BLaER1 (cell line): ENCODE measurements at regions not wholly inside any gene's neighbourhood (a gene's known extent, or its start where the extent isn't known, plus 50 kb on each side); places are given as distances from the start of the nearest gene placed in this dataset.
A peak's percentile ranks its signal among the peaks of the same experiment; 100 is the strongest.
"Not testable (repeated sequence)": the region's sequence is repeated elsewhere in the genome, so short reads cannot be mapped to it uniquely, and the experiment has no call there.

Experiments used
- H3K27ac ChIP-seq: shearing (Covaris generic); formaldehyde crosslinking; 2 replicates; pipeline ENCODE4 v1.8.1; 2022
- H3K27me3 ChIP-seq: shearing (Covaris generic); formaldehyde crosslinking; 2 replicates; pipeline ENCODE4 v1.8.1; 2022
- H3K36me3 ChIP-seq: shearing (Covaris generic); formaldehyde crosslinking; 2 replicates; pipeline ENCODE4 v1.8.1; 2022
- H3K4me1 ChIP-seq: shearing (Covaris generic); formaldehyde crosslinking; 2 replicates; pipeline ENCODE4 v1.8.1; 2022
- H3K4me2 ChIP-seq: shearing (Covaris generic); formaldehyde crosslinking; 2 replicates; pipeline ENCODE4 v1.8.1; 2022
- H3K4me3 ChIP-seq: shearing (Covaris generic); formaldehyde crosslinking; 2 replicates; pipeline ENCODE4 v1.8.1; 2022
- H3K9ac ChIP-seq: shearing (Covaris generic); formaldehyde crosslinking; 2 replicates; pipeline ENCODE4 v1.8.1; 2022
- H3K9me3 ChIP-seq: shearing (Covaris generic); formaldehyde crosslinking; 2 replicates; pipeline ENCODE4 v1.8.1; 2022
- H4K20me1 ChIP-seq: shearing (Covaris generic); formaldehyde crosslinking; 2 replicates; pipeline ENCODE4 v1.8.1; 2022
- Cebpa-rat ChIP-seq: shearing (Covaris generic); IDR thresholded peaks from 2 replicates; pipeline ENCODE4 v1.8.1; 2022

DNA sequence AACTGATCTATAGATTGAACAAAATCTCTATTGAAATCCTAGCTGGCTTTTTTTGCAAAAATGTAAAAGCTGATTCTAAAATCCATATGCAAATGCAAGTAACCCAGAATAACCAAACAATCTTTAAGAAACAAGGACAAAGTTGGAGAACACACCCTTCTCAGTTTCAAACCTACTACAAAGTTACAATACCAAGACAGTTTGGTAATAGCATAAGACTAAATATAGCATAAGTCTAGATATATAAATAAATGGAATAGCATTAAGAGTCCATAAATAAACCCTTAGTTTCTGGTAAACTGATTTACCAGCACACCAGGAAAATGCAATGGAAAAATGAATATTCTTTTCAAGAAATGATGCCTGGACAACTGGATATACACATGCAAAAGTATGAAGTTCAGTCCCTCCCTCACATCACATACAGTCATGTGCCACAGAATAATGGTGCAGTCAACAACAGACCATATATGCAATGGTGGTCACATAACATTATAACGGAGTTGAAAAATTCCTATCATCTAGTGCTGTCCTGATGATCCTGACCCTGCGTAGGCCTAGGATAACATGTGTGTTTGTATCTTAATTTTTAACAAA lies 94.5 kb upstream of the GRIN2B start:
- TF ChIP-seq Cebpa-rat = no peak
- H3K4me2 ChIP-seq = no peak overlapping the region
- no peak overlapping the region for H3K27ac ChIP-seq
- H3K27me3 ChIP-seq = no peaks in the 10 kb centered on the region
- peaks cover 19% of the 10 kb centered on the region for H3K9me3 ChIP-seq
- H3K4me3 ChIP-seq = no peak overlapping the region
- H4K20me1 ChIP-seq = no peaks in the 10 kb centered on the region
- H3K9ac ChIP-seq = no peak overlapping the region
- no peaks in the 10 kb centered on the region for H3K4me1 ChIP-seq
- H3K36me3 ChIP-seq = no peaks in the 10 kb centered on the region

DNA sequence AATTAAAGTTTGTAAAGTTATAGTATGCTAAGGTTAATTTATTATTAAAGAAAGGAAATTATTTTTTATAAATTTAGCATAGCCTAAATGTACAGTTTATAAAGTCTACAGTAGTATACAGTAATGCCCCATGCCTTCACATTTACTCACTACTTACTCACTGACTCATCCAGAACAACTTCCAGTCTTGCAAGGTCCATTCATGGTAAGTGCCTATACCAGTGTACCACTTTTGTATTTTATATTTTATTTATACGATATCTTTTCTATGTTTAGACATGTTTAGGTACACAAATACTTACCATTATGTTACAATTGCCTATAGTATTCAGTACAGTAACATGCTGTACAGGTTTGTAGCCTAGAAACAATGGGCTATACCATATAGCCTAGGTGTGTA lies 95.1 kb upstream of the GRIN2B start:
- no peak overlapping the region for H3K27ac ChIP-seq
- no peak overlapping the region for H3K4me3 ChIP-seq
- no peaks in the 10 kb centered on the region for H3K4me1 ChIP-seq
- no peak overlapping the region for H3K4me2 ChIP-seq
- TF ChIP-seq Cebpa-rat = no peak
- no peaks in the 10 kb centered on the region for H3K36me3 ChIP-seq
- peaks cover 19% of the 10 kb centered on the region for H3K9me3 ChIP-seq
- no peaks in the 10 kb centered on the region for H4K20me1 ChIP-seq
- no peaks in the 10 kb centered on the region for H3K27me3 ChIP-seq
- no peak overlapping the region for H3K9ac ChIP-seq

DNA sequence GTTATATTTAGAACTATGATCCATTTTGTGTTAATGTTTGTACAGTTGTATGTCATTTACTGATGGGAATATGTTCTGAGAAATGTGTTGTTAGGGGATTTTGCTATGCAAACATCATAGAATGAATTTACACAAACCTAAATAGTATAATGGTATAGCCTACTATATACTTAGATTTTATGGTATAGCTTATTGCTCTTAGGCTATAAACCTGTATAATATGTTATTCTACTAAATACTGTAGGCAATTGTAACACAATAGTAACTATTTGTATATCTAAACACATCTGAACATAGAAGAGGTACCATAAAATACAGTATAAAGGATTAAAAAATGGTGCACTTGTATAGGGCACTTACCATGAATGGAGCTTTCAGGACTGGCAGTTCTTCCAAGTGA lies 105.4 kb upstream of the GRIN2B start:
- Histone ChIP-seq H3K4me1 (no peaks in the 10 kb centered on the region), H3K27me3 (no peaks in the 10 kb centered on the region), H3K27ac (no peak overlapping the region)

DNA sequence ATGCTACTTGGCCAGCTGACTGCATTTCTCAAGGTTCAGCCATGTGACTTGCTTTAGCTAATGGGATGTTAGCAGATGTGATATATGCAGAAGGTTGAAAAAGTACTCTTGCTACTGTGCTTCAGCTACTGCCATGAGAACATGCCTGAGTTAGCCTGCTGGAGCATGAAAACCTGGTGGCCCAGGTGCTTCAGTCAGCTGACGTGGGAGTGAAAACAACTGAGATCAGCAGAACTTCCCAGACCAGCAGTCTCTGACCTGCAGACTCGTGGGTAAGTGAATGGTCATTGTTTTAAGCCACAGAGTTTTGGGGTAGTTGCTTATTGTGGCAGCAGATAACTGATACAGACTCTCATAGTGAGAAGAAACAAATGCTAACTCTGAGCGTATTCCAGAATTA lies 118.6 kb upstream of the GRIN2B start:
- no peak for TF ChIP-seq Cebpa-rat
- Histone ChIP-seq H4K20me1 (no peaks in the 10 kb centered on the region), H3K9ac (no peak overlapping the region), H3K4me1 (peaks cover 10% of the 10 kb centered on the region; the same call in 1 of the 2 replicates), H3K4me3 (no peak overlapping the region), H3K36me3 (no peaks in the 10 kb centered on the region), H3K4me2 (no peak overlapping the region), H3K9me3 (peaks cover 29% of the 10 kb centered on the region), H3K27me3 (no peaks in the 10 kb centered on the region), H3K27ac (no peak overlapping the region)

More for the DNA sequence above, 105.4 kb upstream of the GRIN2B start:
- no peak overlapping the region for H3K4me3 ChIP-seq
- no peaks in the 10 kb centered on the region for H4K20me1 ChIP-seq
- no peak overlapping the region for H3K4me2 ChIP-seq
- no peaks in the 10 kb centered on the region for H3K36me3 ChIP-seq
- H3K9me3 ChIP-seq = no peaks in the 10 kb centered on the region; the same call in 1 of the 2 replicates
- no peak for TF ChIP-seq Cebpa-rat
- no peak overlapping the region for H3K9ac ChIP-seq

DNA sequence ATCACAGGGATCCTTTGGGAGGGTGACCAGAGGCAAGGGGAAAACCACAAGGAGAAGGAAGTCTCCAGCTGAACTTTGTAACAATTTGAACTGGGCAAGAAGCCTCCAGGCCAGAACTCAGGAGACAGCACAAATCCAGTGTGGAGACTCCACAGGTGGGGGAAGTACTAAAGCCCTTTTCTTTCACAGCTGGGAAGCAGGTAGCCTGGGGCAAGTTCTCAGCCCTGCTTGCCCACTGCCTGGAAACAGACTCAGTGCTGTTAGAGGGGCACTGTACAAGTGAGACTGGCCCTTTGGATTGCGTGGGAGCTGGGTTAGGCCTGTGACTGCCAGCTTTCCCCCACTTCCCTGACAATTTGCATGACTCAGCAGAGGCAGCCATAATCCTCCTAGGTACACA lies 120.2 kb upstream of the GRIN2B start:
- not testable (repeated sequence) for H3K27ac ChIP-seq, H3K27me3 ChIP-seq, H3K4me3 ChIP-seq, H3K36me3 ChIP-seq, H4K20me1 ChIP-seq, H3K4me1 ChIP-seq, H3K9ac ChIP-seq
- peak overlapping the region; percentile 37; the same call in 1 of the 2 replicates for H3K4me2 ChIP-seq
- peaks cover 29% of the 10 kb centered on the region for H3K9me3 ChIP-seq

DNA sequence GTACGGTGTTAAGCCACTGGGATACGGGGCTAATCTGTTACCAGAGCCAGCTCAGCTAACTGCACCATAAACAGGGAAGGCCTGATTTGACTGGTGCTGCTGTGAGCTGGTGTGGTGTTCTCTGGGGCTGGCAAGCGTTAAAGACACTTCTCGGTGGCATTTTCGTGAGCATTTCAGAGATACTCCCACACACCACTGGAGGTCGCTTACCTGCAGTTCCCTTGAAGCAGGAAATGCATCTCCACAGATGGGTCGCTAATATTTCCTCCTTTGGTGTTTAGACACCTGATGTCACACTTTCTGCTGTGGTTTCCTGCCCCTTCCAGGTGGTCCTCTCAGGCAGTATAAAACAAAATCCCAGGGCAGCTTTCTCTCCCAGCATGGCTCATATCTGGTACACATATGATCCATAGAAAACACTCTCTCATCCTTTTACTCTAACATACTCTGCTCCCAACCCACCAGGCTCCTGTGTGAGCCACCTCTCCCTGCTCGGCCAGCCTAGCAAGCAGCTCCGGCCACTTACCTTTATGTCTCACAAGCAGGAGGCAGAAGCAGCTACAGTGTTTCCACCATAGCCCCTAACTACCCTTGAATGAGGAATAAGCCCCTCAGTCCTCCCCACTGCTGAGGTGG lies 129.9 kb upstream of the GRIN2B start:
- Histone ChIP-seq H3K9me3 (no peaks in the 10 kb centered on the region), H3K27ac (no peak overlapping the region), H3K4me3 (no peak overlapping the region), H4K20me1 (no peaks in the 10 kb centered on the region), H3K9ac (no peak overlapping the region), H3K4me1 (no peaks in the 10 kb centered on the region; the same call in 1 of the 2 replicates), H3K36me3 (no peaks in the 10 kb centered on the region), H3K4me2 (no peak overlapping the region), H3K27me3 (no peaks in the 10 kb centered on the region)
- TF ChIP-seq Cebpa-rat = no peak

DNA sequence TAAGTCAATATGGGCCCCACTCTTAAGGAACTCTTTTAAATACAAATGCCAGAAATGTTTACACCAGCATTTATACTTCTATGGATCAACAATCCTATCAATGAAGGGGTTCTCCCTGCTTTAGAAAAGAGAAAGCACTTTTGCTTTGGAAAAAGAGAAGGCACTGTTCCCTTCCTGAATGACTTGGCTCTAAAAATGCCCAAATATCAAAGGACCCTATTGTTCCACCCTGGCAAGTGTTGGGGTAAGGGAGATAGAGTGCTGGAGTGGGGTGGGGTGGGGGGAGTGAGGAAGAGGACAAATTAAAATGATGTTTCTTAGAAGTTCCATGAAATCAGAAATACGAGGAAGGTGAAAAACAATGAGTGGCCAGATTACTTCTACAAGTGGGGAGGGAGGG lies 131.6 kb upstream of the GRIN2B start:
- no peaks in the 10 kb centered on the region; the same call in 1 of the 2 replicates for H3K4me1 ChIP-seq
- H3K27ac ChIP-seq = no peak overlapping the region
- no peaks in the 10 kb centered on the region for H3K36me3 ChIP-seq
- no peak overlapping the region for H3K9ac ChIP-seq
- no peaks in the 10 kb centered on the region for H4K20me1 ChIP-seq
- TF ChIP-seq Cebpa-rat = no peak
- H3K4me2 ChIP-seq = no peak overlapping the region
- no peak overlapping the region for H3K4me3 ChIP-seq
- peaks cover 9% of the 10 kb centered on the region for H3K9me3 ChIP-seq
- no peaks in the 10 kb centered on the region for H3K27me3 ChIP-seq

DNA sequence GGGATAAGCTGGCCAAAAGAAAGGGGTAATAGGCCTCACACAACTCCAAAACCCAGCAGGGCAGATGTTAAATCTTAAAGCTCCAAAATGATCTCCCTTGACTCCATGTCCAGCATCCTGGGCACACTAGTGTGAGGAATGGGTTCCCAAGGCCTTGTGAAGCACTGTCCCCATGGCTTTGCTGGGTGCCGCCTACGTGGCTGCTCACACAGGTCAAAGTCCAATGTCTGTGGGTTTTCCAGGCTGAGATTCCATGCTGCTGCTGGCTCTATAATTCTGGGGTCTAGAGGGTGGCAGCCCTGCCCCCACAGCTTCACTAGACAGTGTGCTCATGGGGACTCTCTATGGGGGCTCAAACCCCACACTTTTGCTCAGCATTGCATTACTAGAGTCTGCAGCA lies 145.3 kb upstream of the GRIN2B start:
- no peaks in the 10 kb centered on the region for H4K20me1 ChIP-seq
- H3K9ac ChIP-seq = no peak overlapping the region
- H3K9me3 ChIP-seq = no peaks in the 10 kb centered on the region
- H3K27me3 ChIP-seq = no peaks in the 10 kb centered on the region
- no peak for TF ChIP-seq Cebpa-rat
- no peak overlapping the region for H3K4me3 ChIP-seq
- no peak overlapping the region for H3K27ac ChIP-seq
- no peaks in the 10 kb centered on the region for H3K4me1 ChIP-seq
- no peaks in the 10 kb centered on the region for H3K36me3 ChIP-seq
- H3K4me2 ChIP-seq = no peak overlapping the region

DNA sequence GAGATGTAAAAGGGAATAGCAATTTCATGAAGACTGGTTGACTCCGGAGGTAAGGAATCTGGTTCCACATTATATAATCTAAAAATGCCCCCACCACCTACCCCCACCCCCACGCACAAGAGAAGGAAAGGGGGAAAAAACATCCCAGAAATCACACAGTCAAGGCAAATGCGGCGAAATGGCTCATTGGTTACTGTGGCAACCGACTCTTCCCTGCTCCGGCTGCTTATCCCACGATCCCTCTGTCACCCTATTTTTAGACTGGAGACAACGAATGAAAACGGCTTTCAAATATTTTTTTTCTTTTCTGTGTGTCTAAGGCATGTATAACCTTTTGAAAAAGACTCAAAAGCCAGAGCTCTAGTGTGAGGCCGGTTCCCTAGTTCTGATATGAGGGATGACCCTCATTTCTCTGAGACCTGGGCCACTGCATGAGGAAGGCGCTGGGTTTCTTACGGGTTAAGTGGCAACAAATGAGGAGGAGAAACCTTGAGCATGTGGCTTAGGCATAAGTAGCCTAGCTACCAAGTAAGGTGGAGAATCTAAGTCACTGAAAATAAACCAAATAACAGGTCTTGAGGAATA lies 148.3 kb upstream of the GRIN2B start:
- no peaks in the 10 kb centered on the region for H3K36me3 ChIP-seq
- no peak overlapping the region for H3K27ac ChIP-seq
- no peaks in the 10 kb centered on the region for H3K4me1 ChIP-seq
- H3K4me3 ChIP-seq = no peak overlapping the region
- H3K27me3 ChIP-seq = no peaks in the 10 kb centered on the region
- no peak for TF ChIP-seq Cebpa-rat
- no peaks in the 10 kb centered on the region for H3K9me3 ChIP-seq
- H3K9ac ChIP-seq = no peak overlapping the region
- H3K4me2 ChIP-seq = no peak overlapping the region
- H4K20me1 ChIP-seq = no peaks in the 10 kb centered on the region

DNA sequence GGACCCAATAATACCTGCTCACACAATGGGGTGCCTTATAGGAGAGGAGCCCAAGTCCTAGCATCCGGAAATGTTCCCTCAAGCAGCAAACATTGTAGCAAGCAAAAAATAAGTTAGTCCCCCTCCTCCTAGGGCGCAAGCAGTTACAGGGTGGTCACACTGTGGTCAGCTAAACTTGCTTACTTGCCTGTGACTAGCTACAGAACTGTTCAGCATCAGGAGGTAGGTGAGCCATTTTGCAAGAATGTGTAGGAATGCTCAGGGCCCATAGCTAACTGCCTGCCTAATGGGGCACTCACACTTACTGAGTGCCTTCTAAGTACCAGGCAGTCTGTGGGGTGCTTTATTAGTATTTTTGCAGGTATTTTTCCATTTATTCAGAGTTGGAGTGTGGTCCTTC lies 154.6 kb upstream of the GRIN2B start:
- Histone ChIP-seq H3K27me3 (no peaks in the 10 kb centered on the region), H3K36me3 (no peaks in the 10 kb centered on the region), H3K4me3 (no peak overlapping the region), H3K27ac (no peak overlapping the region), H3K4me2 (no peak overlapping the region), H3K9ac (no peak overlapping the region), H4K20me1 (no peaks in the 10 kb centered on the region), H3K4me1 (no peaks in the 10 kb centered on the region), H3K9me3 (no peaks in the 10 kb centered on the region)
- TF ChIP-seq Cebpa-rat = no peak
